Body of pancreas (tissue), 4 donors: ENCODE measurements at regions not wholly inside any gene's neighbourhood (a gene's known extent, or its start where the extent isn't known, plus 50 kb on each side); places are given as distances from the start of the nearest gene placed in this dataset.

Source experiments
- CTCF ChIP-seq, 7 experiments: fragments of 450-650 bp in 4 of 7; fragments of 200-600 bp in 3 of 7; sonication (generic) in 3 of 7; IDR thresholded peaks; one replicate each; pipeline ENCODE4 v1.5.1; 2016 to 2019; ENCODE audit warnings: antibody characterized with exemption in 7 of 7
- POLR2A ChIP-seq, 3 donors: fragments of 450-650 bp; IDR thresholded peaks; one replicate each; pipeline ENCODE4 v1.6.1; 2016; ENCODE audit warnings: antibody characterized with exemption in 3 of 3, mild to moderate bottlenecking in 2 of 3

GRCh38 chr22:48675141-48675829 lies 1152.4 kb downstream of the BRD1 start:
- TF ChIP-seq POLR2A (IDR thresholded peaks at IDR 0.05) (no peak), CTCF (IDR thresholded peaks at IDR 0.05) (no peak)
